Suprapubic skin (tissue), 4 donors: ENCODE measurements at regions not wholly inside any gene's neighbourhood (a gene's known extent, or its start where the extent isn't known, plus 50 kb on each side); places are given as distances from the start of the nearest gene placed in this dataset.

Experiments
- DNase-seq, 2 donors: peaks; one replicate each; pipeline ENCODE4 v3.0.0-alpha.2; 2019; ENCODE audit warnings: low spot score in 2 of 2
- H3K27ac ChIP-seq: fragments of 200-600 bp; sonication (generic); one replicate; pipeline ENCODE4 v1.5.1; 2019
- H3K27me3 ChIP-seq: fragments of 200-600 bp; sonication (generic); one replicate; pipeline ENCODE4 v1.5.1; 2019
- H3K36me3 ChIP-seq: fragments of 200-600 bp; sonication (generic); one replicate; pipeline ENCODE4 v1.5.1; 2019
- H3K4me1 ChIP-seq: fragments of 200-600 bp; sonication (generic); one replicate; pipeline ENCODE4 v1.5.1; 2019
- H3K4me3 ChIP-seq: fragments of 200-600 bp; sonication (generic); one replicate; pipeline ENCODE4 v1.5.1; 2019; ENCODE audit warnings: mild to moderate bottlenecking
- H3K9me3 ChIP-seq: fragments of 200-600 bp; sonication (generic); one replicate; pipeline ENCODE4 v1.5.1; 2019
- EP300 ChIP-seq: sonication (generic); formaldehyde crosslinking; IDR thresholded peaks from one replicate; pipeline ENCODE4 v1.6.1; 2017; ENCODE audit warnings: antibody characterized with exemption
- POLR2A ChIP-seq, 2 donors: fragments of 450-650 bp; IDR thresholded peaks; one replicate each; pipeline ENCODE4 v1.6.1; 2017; ENCODE audit warnings: antibody characterized with exemption in 2 of 2, mild to moderate bottlenecking in 2 of 2, moderate library complexity in 2 of 2
- POLR2AphosphoS5 ChIP-seq, 3 donors: sonication (generic); formaldehyde crosslinking; IDR thresholded peaks; one replicate each; pipeline ENCODE4 v1.6.1; 2017; ENCODE audit warnings: antibody characterized with exemption in 3 of 3
- WGBS: methylation state at CpG from one replicate; pipeline ENCODE4 v1.1.5; 2018; 5-methylcytosine and 5-hydroxymethylcytosine counted together
- TF ChIP-seq, protein P1 (sequence below), 2 donors: fragments of 200-600 bp in 1 of 2; fragments of 450-650 bp in 1 of 2; sonication (generic) in 1 of 2; IDR thresholded peaks; one replicate each; pipeline ENCODE4 v1.5.1; 2016 to 2019; ENCODE audit warnings: antibody characterized with exemption in 2 of 2, mild to moderate bottlenecking in 1 of 2, moderate library complexity in 1 of 2

GRCh38 chr5:164341056-164341619 is 835.7 kb downstream of the MAT2B start:
- Histone ChIP-seq H3K27ac (no peak overlapping the region), H3K4me1 (no peaks in the 10 kb centered on the region), H3K4me3 (no peak overlapping the region), H3K9me3 (no peaks in the 10 kb centered on the region), H3K27me3 (no peaks in the 10 kb centered on the region), H3K36me3 (no peaks in the 10 kb centered on the region)
- TF ChIP-seq POLR2A (IDR thresholded peaks at IDR 0.05) = no peak
- TF ChIP-seq EP300 = no peak
- TF ChIP-seq POLR2AphosphoS5 (IDR thresholded peaks at IDR 0.05) = no peak
- TF ChIP-seq, protein P1, sequence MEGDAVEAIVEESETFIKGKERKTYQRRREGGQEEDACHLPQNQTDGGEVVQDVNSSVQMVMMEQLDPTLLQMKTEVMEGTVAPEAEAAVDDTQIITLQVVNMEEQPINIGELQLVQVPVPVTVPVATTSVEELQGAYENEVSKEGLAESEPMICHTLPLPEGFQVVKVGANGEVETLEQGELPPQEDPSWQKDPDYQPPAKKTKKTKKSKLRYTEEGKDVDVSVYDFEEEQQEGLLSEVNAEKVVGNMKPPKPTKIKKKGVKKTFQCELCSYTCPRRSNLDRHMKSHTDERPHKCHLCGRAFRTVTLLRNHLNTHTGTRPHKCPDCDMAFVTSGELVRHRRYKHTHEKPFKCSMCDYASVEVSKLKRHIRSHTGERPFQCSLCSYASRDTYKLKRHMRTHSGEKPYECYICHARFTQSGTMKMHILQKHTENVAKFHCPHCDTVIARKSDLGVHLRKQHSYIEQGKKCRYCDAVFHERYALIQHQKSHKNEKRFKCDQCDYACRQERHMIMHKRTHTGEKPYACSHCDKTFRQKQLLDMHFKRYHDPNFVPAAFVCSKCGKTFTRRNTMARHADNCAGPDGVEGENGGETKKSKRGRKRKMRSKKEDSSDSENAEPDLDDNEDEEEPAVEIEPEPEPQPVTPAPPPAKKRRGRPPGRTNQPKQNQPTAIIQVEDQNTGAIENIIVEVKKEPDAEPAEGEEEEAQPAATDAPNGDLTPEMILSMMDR (IDR thresholded peaks at IDR 0.05) = no peak
- WGBS = 32% methylated on average over 2 of the region's 2 CpGs
- no peak for DNase-seq

DNA sequence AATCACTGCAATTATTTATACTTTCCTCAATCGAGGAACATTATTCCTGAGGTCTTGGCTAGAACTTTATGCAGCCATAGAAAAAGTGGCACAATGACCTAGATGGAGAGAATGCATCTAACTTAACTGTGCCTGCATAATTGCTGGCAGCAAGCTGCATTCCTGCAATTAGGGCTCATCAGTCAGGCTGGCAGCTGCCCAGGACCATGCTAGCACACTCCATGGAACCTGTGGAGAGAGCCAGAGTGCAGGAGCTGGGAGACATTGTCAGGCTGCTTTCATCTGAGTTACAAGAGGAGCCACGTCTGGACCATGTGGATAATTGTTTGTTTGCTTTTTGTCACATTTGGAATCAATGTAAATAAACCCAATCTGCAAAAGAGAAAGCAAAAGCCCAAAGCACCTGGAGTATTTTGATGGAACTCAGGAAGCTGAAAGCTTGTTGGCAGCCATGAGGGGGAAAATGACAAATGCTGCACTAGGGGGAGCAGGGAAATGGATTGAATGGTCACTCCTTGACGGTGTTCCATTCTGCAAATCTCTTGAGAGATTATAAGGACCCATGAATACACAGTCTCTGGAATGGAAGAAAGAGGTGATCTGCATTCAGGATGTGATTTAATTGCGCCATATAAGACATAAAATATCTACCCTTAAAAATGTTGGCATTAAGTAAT is 839.9 kb downstream of the MAT2B start:
- DNase-seq = no peak
- Histone ChIP-seq H3K36me3 (no peaks in the 10 kb centered on the region), H3K4me3 (no peak overlapping the region), H3K27ac (no peak overlapping the region), H3K9me3 (no peaks in the 10 kb centered on the region), H3K4me1 (no peaks in the 10 kb centered on the region), H3K27me3 (no peaks in the 10 kb centered on the region)
- 61% methylated on average over 4 of the region's 4 CpGs for WGBS
- TF ChIP-seq, protein P1 (IDR thresholded peaks at IDR 0.05) = no peak
- TF ChIP-seq POLR2A (IDR thresholded peaks at IDR 0.05) (no peak), POLR2AphosphoS5 (IDR thresholded peaks at IDR 0.05) (no peak), EP300 (no peak)

- Histone ChIP-seq H3K4me3 (no peak overlapping the region), H3K27ac (no peak overlapping the region), H3K4me1 (no peaks in the 10 kb centered on the region), H3K9me3 (no peaks in the 10 kb centered on the region), H3K36me3 (no peaks in the 10 kb centered on the region), H3K27me3 (no peaks in the 10 kb centered on the region)
- 90% methylated on average over 3 of the region's 3 CpGs for WGBS
- TF ChIP-seq, protein P1 (IDR thresholded peaks at IDR 0.05) = no peak
- TF ChIP-seq POLR2A (IDR thresholded peaks at IDR 0.05) = no peak
- no peak for TF ChIP-seq EP300
- no peak for TF ChIP-seq POLR2AphosphoS5 (IDR thresholded peaks at IDR 0.05)
- DNase-seq = no peak
Measured at GRCh38 chr5:164345853-164346252, 840.4 kb downstream of the MAT2B start.

- H3K4me3 ChIP-seq = no peak overlapping the region
- no peaks in the 10 kb centered on the region for H3K36me3 ChIP-seq
- 32% methylated on average over 6 of the region's 6 CpGs for WGBS
- H3K9me3 ChIP-seq = no peaks in the 10 kb centered on the region
- H3K27ac ChIP-seq = no peak overlapping the region
- no peak for DNase-seq
- TF ChIP-seq EP300 (no peak), POLR2A (IDR thresholded peaks at IDR 0.05) (no peak), POLR2AphosphoS5 (IDR thresholded peaks at IDR 0.05) (no peak)
- H3K27me3 ChIP-seq = no peaks in the 10 kb centered on the region
- H3K4me1 ChIP-seq = no peaks in the 10 kb centered on the region
Measured at GRCh38 chr5:164346785-164347630, 841.6 kb downstream of the MAT2B start.

DNA sequence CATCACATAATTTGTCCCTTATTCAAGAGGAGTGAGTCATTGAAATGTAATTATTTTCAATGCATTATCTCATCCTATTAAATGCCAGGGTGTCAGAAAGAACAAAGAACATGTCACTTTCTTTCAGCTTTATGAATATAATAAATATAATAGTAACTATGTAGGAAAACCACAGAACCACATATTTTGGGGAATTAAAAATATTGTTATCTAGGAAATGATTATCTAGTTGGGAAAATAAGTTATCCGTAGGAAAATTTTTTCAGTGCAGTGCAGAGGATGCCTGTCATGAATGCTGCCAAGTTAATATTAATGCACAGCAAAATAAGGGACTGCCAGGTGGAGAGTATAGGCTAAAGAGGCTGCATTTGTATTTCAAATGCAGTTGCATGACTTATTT is 844.8 kb downstream of the MAT2B start:
- no peak for DNase-seq
- Histone ChIP-seq H3K36me3 (no peaks in the 10 kb centered on the region), H3K27ac (no peak overlapping the region), H3K4me1 (no peaks in the 10 kb centered on the region), H3K27me3 (no peaks in the 10 kb centered on the region), H3K4me3 (no peak overlapping the region), H3K9me3 (no peaks in the 10 kb centered on the region)
- TF ChIP-seq, protein P1 (IDR thresholded peaks at IDR 0.05) = no peak
- TF ChIP-seq EP300 (no peak), POLR2AphosphoS5 (IDR thresholded peaks at IDR 0.05) (no peak), POLR2A (IDR thresholded peaks at IDR 0.05) (no peak)
- 67% methylated on average over 1 of the region's 1 CpG for WGBS
